ENCODE measurements at regions not wholly inside any gene's neighbourhood (a gene's known extent, or its start where the extent isn't known, plus 50 kb on each side); places are given as distances from the start of the nearest gene placed in this dataset.

DNA sequence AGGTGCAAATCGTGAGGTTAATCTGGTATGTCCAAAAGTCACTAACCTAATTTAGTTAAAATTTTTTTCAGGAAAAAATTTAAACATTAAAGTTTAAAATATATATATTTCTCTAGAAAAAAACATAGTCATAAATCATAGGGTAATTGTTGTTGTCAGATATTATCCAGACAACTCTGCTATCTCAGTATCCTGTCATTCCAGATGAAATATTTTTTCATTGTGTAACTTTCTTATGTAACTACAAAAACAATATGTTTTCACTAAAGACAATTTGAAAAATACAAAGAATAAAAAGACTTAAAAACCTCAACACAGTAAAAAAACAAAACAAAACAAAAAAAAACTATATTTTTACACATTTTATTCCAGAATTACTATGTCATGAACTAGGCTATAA, 57.6 kb downstream of the TENT5A start:
- POLR2A ChIA-PET: no interaction called here
- no peak for DNase-seq
- Mint-ChIP-seq H3K4me1 (no peaks in the 10 kb centered on the region), H3K4me3 (no peak overlapping the region), H3K27me3 (no peaks in the 10 kb centered on the region), H3K27ac (no peak overlapping the region), H3K36me3 (ENCODE audit: low read depth) (no peaks in the 10 kb centered on the region), H3K9me3 (no peaks in the 10 kb centered on the region)
- CTCF ChIA-PET: no interaction called here

DNA sequence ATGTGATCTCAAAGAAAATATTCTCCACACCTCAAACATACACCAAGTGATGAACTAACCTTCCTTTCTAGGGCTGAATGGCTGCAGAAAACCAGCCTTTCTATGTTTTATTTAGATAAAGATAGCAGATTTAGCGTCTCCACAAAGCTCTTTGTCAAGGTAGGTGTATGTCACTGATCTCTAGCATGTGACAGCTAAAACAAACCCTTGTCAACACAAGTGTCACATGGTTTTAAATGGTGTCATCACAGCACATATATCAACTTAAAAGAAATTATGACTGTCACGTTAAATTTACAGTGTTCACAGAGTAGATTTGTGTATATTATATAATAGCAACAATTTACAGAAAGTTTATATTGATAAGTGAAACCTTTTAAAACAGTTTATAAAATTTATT, 58.3 kb downstream of the TENT5A start:
- no peaks in the 10 kb centered on the region for H3K36me3 Mint-ChIP-seq (ENCODE audit: low read depth)
- no peaks in the 10 kb centered on the region for H3K9me3 Mint-ChIP-seq
- H3K4me1 Mint-ChIP-seq: no peaks in the 10 kb centered on the region
- no peak overlapping the region for H3K4me3 Mint-ChIP-seq
- DNase-seq: no peak
- no peaks in the 10 kb centered on the region for H3K27me3 Mint-ChIP-seq
- H3K27ac Mint-ChIP-seq: no peak overlapping the region
- ChIA-PET CTCF (no interaction called here), POLR2A (no interaction called here)

DNA sequence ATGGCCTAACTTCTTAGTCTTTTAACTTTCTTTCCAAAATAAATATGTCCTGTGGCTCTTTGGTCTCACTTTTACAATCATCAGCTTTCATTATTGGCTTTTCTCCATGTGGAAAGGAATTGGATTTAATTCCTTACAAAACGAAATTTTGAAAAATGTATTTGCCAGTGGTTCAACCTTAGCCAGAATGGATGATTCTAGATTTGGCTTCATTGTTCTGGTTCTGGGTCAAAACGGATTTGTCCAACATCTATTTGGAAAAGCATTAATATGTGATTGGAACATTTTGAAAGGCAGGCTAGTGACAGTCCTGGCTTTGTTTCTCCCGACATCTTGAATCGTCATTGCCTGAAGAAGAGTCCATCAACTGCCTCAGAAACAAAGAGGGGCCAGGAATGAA, 59.2 kb downstream of the TENT5A start:
- ChIA-PET CTCF (no interaction called here), POLR2A (no interaction called here)
- H3K27me3 Mint-ChIP-seq: no peaks in the 10 kb centered on the region
- H3K4me3 Mint-ChIP-seq: no peak overlapping the region
- no peaks in the 10 kb centered on the region for H3K4me1 Mint-ChIP-seq
- no peak overlapping the region for H3K27ac Mint-ChIP-seq
- no peaks in the 10 kb centered on the region for H3K36me3 Mint-ChIP-seq (ENCODE audit: low read depth)
- DNase-seq: no peak
- no peaks in the 10 kb centered on the region for H3K9me3 Mint-ChIP-seq

GRCh38 chr6:81690073-81690472, 62.4 kb downstream of the TENT5A start:
- Mint-ChIP-seq H3K27me3 (no peaks in the 10 kb centered on the region), H3K4me3 (no peak overlapping the region), H3K27ac (no peak overlapping the region), H3K36me3 (ENCODE audit: low read depth) (no peaks in the 10 kb centered on the region), H3K4me1 (no peaks in the 10 kb centered on the region), H3K9me3 (no peaks in the 10 kb centered on the region)
- CTCF ChIA-PET: no interaction called here
- POLR2A ChIA-PET: no interaction called here
- DNase-seq: no peak

DNA sequence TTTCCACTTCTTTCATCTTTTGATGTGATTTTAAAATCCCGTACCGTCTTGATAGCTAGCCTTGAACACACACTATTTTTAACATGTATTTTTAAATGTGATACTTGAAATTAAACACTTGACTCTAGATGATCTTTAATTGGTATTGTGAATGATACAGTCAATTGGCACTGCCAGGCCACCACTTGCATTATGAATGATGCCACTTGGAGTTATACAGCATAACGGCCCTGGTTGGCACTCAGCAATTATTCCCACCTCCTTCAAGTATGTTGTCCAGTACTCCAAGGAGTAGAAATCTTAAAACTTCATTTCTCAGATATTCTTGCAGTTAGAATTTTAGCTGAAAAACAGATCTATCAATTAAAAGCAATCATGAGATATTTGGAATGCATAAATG, 62.9 kb downstream of the TENT5A start:
- H3K4me1 Mint-ChIP-seq: no peaks in the 10 kb centered on the region
- H3K27me3 Mint-ChIP-seq: no peaks in the 10 kb centered on the region
- ChIA-PET POLR2A (no interaction called here), CTCF (no interaction called here)
- H3K36me3 Mint-ChIP-seq (ENCODE audit: low read depth): no peaks in the 10 kb centered on the region
- H3K27ac Mint-ChIP-seq: no peak overlapping the region
- DNase-seq: no peak
- no peaks in the 10 kb centered on the region for H3K9me3 Mint-ChIP-seq
- no peak overlapping the region for H3K4me3 Mint-ChIP-seq

DNA sequence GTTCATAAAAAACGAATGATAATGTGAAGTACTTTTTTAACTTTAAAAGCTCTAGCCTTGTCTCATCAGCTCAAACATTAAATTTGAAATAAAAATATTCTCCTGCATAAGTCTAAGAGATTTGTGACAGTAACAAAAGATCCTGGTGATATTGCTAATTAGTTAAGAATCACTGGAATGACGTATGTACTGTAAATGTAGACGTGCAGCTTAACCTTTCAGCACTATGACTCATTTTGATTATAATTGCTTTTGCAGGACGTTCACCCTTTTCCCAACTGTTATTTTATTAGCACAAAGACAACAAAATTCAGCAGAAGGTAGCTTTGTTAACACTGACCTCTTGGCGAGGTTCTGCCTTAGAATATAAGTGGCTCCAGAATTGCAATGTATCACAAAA, 68.6 kb downstream of the TENT5A start:
- POLR2A ChIA-PET: no interaction called here
- H3K27me3 Mint-ChIP-seq: no peaks in the 10 kb centered on the region
- H3K36me3 Mint-ChIP-seq (ENCODE audit: low read depth): no peaks in the 10 kb centered on the region
- H3K4me1 Mint-ChIP-seq: no peaks in the 10 kb centered on the region
- DNase-seq: no peak
- no peaks in the 10 kb centered on the region for H3K9me3 Mint-ChIP-seq
- CTCF ChIA-PET: no interaction called here
- H3K27ac Mint-ChIP-seq: no peak overlapping the region
- H3K4me3 Mint-ChIP-seq: no peak overlapping the region

- ChIA-PET POLR2A (no interaction called here), CTCF (no interaction called here)
- DNase-seq: no peak
- Mint-ChIP-seq H3K9me3 (no peaks in the 10 kb centered on the region), H3K4me3 (no peak overlapping the region), H3K27ac (no peak overlapping the region), H3K4me1 (no peaks in the 10 kb centered on the region), H3K36me3 (ENCODE audit: low read depth) (no peaks in the 10 kb centered on the region), H3K27me3 (no peaks in the 10 kb centered on the region)
These were observed 69.4 kb downstream of the TENT5A start for GRCh38 chr6:81682858-81683620.

- Mint-ChIP-seq H3K27me3 (no peaks in the 10 kb centered on the region), H3K36me3 (ENCODE audit: low read depth) (no peaks in the 10 kb centered on the region), H3K4me3 (no peak overlapping the region), H3K4me1 (no peaks in the 10 kb centered on the region), H3K9me3 (no peaks in the 10 kb centered on the region), H3K27ac (no peak overlapping the region)
- ChIA-PET POLR2A (no interaction called here), CTCF (no interaction called here)
- DNase-seq: no peak
These were observed 70.2 kb downstream of the TENT5A start for GRCh38 chr6:81682235-81682795.

- CTCF ChIA-PET: no interaction called here
- H3K36me3 Mint-ChIP-seq (ENCODE audit: low read depth): no peaks in the 10 kb centered on the region
- H3K4me3 Mint-ChIP-seq: no peak overlapping the region
- H3K27me3 Mint-ChIP-seq: no peaks in the 10 kb centered on the region
- no peak for DNase-seq
- POLR2A ChIA-PET: no interaction called here
- H3K4me1 Mint-ChIP-seq: no peaks in the 10 kb centered on the region
- no peak overlapping the region for H3K27ac Mint-ChIP-seq
- peaks cover 8% of the 10 kb centered on the region for H3K9me3 Mint-ChIP-seq
These were observed 83.0 kb downstream of the TENT5A start for GRCh38 chr6:81669445-81669844.

DNA sequence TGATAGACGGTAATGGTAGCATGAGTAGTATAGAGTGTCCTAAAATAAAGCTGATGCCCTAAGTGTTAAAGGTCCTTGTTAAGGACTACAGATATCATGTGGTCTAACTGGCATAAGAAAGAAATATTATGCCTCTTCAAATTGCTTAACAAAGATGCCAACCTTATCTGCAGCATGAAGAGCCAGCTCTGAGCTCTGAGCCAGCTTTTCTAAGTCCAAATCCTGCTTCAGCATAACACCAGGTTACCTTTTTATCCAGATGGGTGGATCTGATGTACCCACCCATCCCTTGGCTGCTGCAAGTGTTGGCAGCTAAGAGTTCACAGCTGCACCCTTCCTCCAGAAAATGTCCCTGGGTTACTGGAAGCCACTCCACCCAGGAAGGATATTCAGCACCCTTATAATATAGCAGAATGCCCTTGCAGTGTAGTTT, 83.8 kb downstream of the TENT5A start:
- H3K4me3 Mint-ChIP-seq: no peak overlapping the region
- no peaks in the 10 kb centered on the region for H3K4me1 Mint-ChIP-seq
- H3K9me3 Mint-ChIP-seq: peaks cover 3% of the 10 kb centered on the region
- ChIA-PET CTCF (no interaction called here), POLR2A (no interaction called here)
- no peaks in the 10 kb centered on the region for H3K36me3 Mint-ChIP-seq (ENCODE audit: low read depth)
- DNase-seq: no peak
- no peak overlapping the region for H3K27ac Mint-ChIP-seq
- H3K27me3 Mint-ChIP-seq: no peaks in the 10 kb centered on the region

DNA sequence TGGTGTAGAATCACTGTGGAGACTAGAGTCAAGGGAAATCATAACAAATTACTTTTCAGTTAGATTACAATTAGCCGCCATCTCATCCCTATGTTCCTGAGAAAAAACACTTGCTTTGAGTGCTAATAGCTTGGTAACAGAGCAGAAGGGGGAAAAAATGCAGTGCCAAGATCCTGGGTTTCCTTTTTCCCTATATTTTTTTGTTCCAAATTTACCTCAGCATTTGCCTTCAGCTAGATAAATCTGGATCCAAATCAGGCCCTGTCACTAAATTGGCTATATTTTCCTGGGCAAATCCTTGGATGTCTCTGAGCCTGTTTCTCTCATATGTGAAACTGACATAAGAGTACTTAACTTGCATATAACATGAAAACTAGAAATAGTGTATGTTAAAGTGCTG, 86.0 kb downstream of the TENT5A start:
- H3K36me3 Mint-ChIP-seq (ENCODE audit: low read depth): no peaks in the 10 kb centered on the region
- no peak for DNase-seq
- no peaks in the 10 kb centered on the region for H3K27me3 Mint-ChIP-seq
- no peak overlapping the region for H3K4me3 Mint-ChIP-seq
- ChIA-PET POLR2A (no interaction called here), CTCF (no interaction called here)
- peaks cover 3% of the 10 kb centered on the region for H3K9me3 Mint-ChIP-seq
- no peak overlapping the region for H3K27ac Mint-ChIP-seq
- H3K4me1 Mint-ChIP-seq: no peaks in the 10 kb centered on the region

DNA sequence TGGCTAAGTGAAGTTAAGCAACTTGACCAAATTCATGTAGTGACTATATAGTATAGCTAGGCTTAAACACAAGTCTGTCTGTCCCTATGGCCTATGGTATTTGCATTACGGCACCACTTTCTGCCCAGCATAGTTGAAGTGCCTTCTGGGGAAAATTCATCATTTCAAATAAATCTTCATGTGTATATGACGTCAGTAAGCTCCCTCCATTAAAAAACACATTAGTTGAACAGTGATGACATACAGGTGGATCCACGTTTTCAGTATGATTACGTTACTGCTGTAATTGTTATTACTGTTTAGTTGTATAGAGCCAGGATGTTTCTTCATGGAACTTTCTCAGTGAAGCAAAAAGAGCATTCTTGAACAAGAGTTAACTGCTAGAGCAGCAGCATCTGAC, 96.2 kb downstream of the TENT5A start:
- H3K27me3 Mint-ChIP-seq: no peaks in the 10 kb centered on the region
- no peaks in the 10 kb centered on the region for H3K36me3 Mint-ChIP-seq (ENCODE audit: low read depth)
- no peak for DNase-seq
- POLR2A ChIA-PET: no interaction called here
- no peaks in the 10 kb centered on the region for H3K4me1 Mint-ChIP-seq
- no peak overlapping the region for H3K27ac Mint-ChIP-seq
- CTCF ChIA-PET: no interaction called here
- no peaks in the 10 kb centered on the region for H3K9me3 Mint-ChIP-seq
- H3K4me3 Mint-ChIP-seq: no peak overlapping the region

DNA sequence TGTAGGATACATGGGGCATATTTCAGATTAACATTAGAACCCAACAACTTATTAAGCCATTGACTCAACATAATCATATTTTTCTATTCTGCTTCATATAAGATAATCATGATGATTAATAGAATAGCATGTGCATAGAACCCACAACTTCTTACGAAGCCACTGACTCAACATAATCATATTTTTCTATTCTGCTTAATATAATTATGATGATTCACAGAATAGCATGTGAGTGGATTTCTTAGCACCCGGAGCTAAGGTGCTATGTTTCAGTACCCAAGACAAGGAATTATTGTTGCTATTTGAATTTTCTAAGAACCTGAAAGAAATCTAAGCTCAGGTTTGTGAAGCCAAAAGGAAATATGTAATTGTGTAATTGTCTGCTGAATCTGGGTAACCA, 96.8 kb downstream of the TENT5A start:
- CTCF ChIA-PET: no interaction called here
- no peak for DNase-seq
- H3K27ac Mint-ChIP-seq: no peak overlapping the region
- POLR2A ChIA-PET: no interaction called here
- H3K9me3 Mint-ChIP-seq: no peaks in the 10 kb centered on the region
- H3K4me1 Mint-ChIP-seq: no peaks in the 10 kb centered on the region
- H3K36me3 Mint-ChIP-seq (ENCODE audit: low read depth): no peaks in the 10 kb centered on the region
- H3K4me3 Mint-ChIP-seq: no peak overlapping the region
- no peaks in the 10 kb centered on the region for H3K27me3 Mint-ChIP-seq

GRCh38 chr6:81648502-81648901, 104.0 kb downstream of the TENT5A start:
- POLR2A ChIA-PET: no interaction called here
- no peaks in the 10 kb centered on the region for H3K36me3 Mint-ChIP-seq (ENCODE audit: low read depth)
- CTCF ChIA-PET: no interaction called here
- H3K4me1 Mint-ChIP-seq: no peaks in the 10 kb centered on the region
- no peaks in the 10 kb centered on the region for H3K27me3 Mint-ChIP-seq
- no peaks in the 10 kb centered on the region for H3K9me3 Mint-ChIP-seq
- DNase-seq: no peak
- no peak overlapping the region for H3K4me3 Mint-ChIP-seq
- H3K27ac Mint-ChIP-seq: no peak overlapping the region

All from activated CD4-positive, alpha-beta memory T cell treated with anti-CD3 and anti-CD28 coated beads, Interleukin-2, amount 10 ng/mL, durations not matched to agents 7 days and 5 days (primary cell).